ENCODE measurements at regions not wholly inside any gene's neighbourhood (a gene's known extent, or its start where the extent isn't known, plus 50 kb on each side); places are given as distances from the start of the nearest gene placed in this dataset.

DNA sequence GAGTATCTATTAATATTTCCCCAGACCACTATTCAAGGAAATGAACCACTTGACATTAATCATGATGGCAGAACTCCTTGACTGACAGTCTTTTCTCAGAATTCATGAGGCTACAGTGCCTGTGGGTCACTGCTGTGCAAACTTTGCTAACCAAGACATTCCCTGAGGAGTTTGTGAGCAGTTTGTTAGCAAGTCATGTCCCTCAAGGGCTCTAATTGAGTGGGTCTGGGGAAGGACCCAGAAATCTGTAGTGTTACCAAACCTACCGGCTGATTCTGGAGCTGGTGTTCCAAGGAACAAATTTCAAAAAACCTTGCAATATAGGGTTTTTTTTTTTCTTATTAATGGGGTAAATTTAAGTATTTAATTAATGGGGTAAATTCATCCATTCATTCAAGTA is 103.2 kb upstream of the VANGL1 start:
- H2AK5ac ChIP-seq (ENCODE audit: low read length, severe bottlenecking) = no peak overlapping the region
- no peaks in the 10 kb centered on the region for H3K36me3 ChIP-seq (ENCODE audit: control insufficient read depth in 1 of 2, insufficient read depth in 2 of 2, low read depth in 1 of 2, low read length in 2 of 2)
- H2AFZ ChIP-seq (ENCODE audit: low read depth, low read length) = no peak overlapping the region
- no peaks in the 10 kb centered on the region for H3K27me3 ChIP-seq (ENCODE audit: control insufficient read depth in 1 of 2, insufficient read depth in 1 of 2, low read length in 2 of 2)
- H3K9ac ChIP-seq (ENCODE audit: low read length) = peak overlapping the region; percentile 83
- WGBS = no CpG with 5 or more reads among the region's 1 CpG
- no peak overlapping the region for H3K18ac ChIP-seq (ENCODE audit: low read depth in 1 of 2, low read length in 2 of 2)
- H3K27ac ChIP-seq (ENCODE audit: low read length, poor library complexity, severe bottlenecking) = no peak overlapping the region
- no peak overlapping the region for H2BK12ac ChIP-seq (ENCODE audit: low read length in 2 of 2)
- no peak overlapping the region for H4K8ac ChIP-seq (ENCODE audit: low read length)
- no peaks in the 10 kb centered on the region for H3K79me1 ChIP-seq (replicated peaks; ENCODE audit: low read length, poor library complexity, severe bottlenecking)
- H3K9me3 ChIP-seq (ENCODE audit: control insufficient read depth, low read length) = no peaks in the 10 kb centered on the region
- DNase-seq = no peak
- H3K4me3 ChIP-seq (ENCODE audit: insufficient read depth in 1 of 2, low read depth in 1 of 2, low read length in 2 of 2) = peak overlapping the region in 1 of 2 experiments; percentile 21
- H2BK120ac ChIP-seq (ENCODE audit: low read depth, low read length) = no peak overlapping the region
- no peak overlapping the region for H2BK5ac ChIP-seq (ENCODE audit: low read depth, low read length, poor library complexity, severe bottlenecking)
- no peak overlapping the region for H3K14ac ChIP-seq (ENCODE audit: low read length in 2 of 2)
- no peak overlapping the region for H2BK15ac ChIP-seq (ENCODE audit: low read depth, poor library complexity, severe bottlenecking)
- H3K4me1 ChIP-seq (ENCODE audit: control insufficient read depth, insufficient read depth, low read depth, low read length) = peaks cover 6% of the 10 kb centered on the region
- no peak overlapping the region for H3K4ac ChIP-seq (ENCODE audit: low read depth in 1 of 2, low read length in 2 of 2)
- H4K91ac ChIP-seq (ENCODE audit: low read length) = no peak overlapping the region
- H3K4me2 ChIP-seq (ENCODE audit: low read length, poor library complexity, severe bottlenecking) = no peak overlapping the region
- no peak overlapping the region for H3K23ac ChIP-seq (ENCODE audit: low read length in 2 of 2)

DNA sequence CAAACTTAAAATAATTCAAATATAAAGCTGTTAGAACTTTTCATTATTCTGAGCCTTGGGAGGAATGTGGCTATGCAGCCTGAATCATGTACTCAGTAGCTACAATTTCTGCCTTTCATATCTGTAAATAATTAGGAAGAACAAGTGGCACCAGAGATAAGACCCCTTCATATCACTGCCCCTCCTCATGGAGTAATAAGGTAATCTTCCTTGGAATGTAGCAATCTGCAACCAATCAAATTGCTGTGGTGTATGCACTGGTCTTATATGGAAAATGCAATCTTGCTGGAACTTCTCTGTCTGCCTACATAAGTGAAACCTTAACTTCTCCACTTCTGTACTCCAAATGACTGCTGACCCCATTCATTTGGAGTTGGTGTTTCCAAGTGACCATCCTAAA is 104.4 kb upstream of the VANGL1 start:
- H2BK5ac ChIP-seq (ENCODE audit: low read depth, low read length, poor library complexity, severe bottlenecking) = no peak overlapping the region

DNA sequence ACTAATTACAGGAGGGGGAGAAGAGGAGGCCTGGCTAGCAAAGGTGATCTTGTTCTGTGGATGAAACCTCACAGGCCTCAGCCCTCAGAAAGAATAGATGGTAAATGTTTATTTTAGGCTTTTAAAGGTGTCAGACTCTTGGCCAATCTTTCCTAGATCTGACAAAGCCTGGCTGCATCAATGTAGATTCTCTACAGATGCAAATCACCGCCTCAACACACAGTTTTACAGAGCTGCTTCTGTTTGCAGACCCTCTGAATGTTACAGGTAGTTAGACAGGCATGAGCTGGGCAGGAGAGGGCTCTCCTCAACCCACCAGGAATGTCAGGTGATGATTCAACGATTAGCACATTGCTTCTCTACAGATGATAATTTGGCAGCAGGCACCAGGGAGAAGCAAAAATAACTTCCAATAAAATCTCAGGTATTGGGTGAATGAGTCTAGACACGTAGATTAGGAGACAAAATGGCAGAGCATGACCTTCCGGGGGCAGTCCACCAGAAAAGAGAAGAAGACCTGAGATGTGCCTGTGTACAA is 105.4 kb upstream of the VANGL1 start:
- Histone ChIP-seq H2AFZ (ENCODE audit: low read depth, low read length) (no peak overlapping the region), H3K79me1 (replicated peaks; ENCODE audit: low read length, poor library complexity, severe bottlenecking) (no peaks in the 10 kb centered on the region), H4K8ac (ENCODE audit: low read length) (no peak overlapping the region), H3K27me3 (ENCODE audit: control insufficient read depth in 1 of 2, insufficient read depth in 1 of 2, low read length in 2 of 2) (no peaks in the 10 kb centered on the region), H2BK120ac (ENCODE audit: low read depth, low read length) (no peak overlapping the region), H3K27ac (ENCODE audit: low read length, poor library complexity, severe bottlenecking) (no peak overlapping the region), H3K18ac (ENCODE audit: low read depth in 1 of 2, low read length in 2 of 2) (no peak overlapping the region), H3K4me3 (ENCODE audit: insufficient read depth in 1 of 2, low read depth in 1 of 2, low read length in 2 of 2) (no peak overlapping the region), H3K9me3 (ENCODE audit: control insufficient read depth, low read length) (no peaks in the 10 kb centered on the region), H2BK15ac (ENCODE audit: low read depth, poor library complexity, severe bottlenecking) (no peak overlapping the region), H3K14ac (ENCODE audit: low read length in 2 of 2) (no peak overlapping the region), H3K4me1 (ENCODE audit: control insufficient read depth, insufficient read depth, low read depth, low read length) (peaks cover 7% of the 10 kb centered on the region), H2BK12ac (ENCODE audit: low read length in 2 of 2) (no peak overlapping the region), H3K23ac (ENCODE audit: low read length in 2 of 2) (no peak overlapping the region), H2AK5ac (ENCODE audit: low read length, severe bottlenecking) (peak overlapping the region; percentile 26), H4K91ac (ENCODE audit: low read length) (no peak overlapping the region), H3K36me3 (ENCODE audit: control insufficient read depth in 1 of 2, insufficient read depth in 2 of 2, low read depth in 1 of 2, low read length in 2 of 2) (no peaks in the 10 kb centered on the region), H2BK5ac (ENCODE audit: low read depth, low read length, poor library complexity, severe bottlenecking) (no peak overlapping the region), H3K9ac (ENCODE audit: low read length) (no peak overlapping the region), H3K4me2 (ENCODE audit: low read length, poor library complexity, severe bottlenecking) (no peak overlapping the region), H3K4ac (ENCODE audit: low read depth in 1 of 2, low read length in 2 of 2) (no peak overlapping the region)
- DNase-seq = no peak
- WGBS = 96% methylated on average over 4 of the region's 4 CpGs

More for the DNA sequence above, 104.4 kb upstream of the VANGL1 start:
- Histone ChIP-seq H2AFZ (ENCODE audit: low read depth, low read length) (no peak overlapping the region), H2BK15ac (ENCODE audit: low read depth, poor library complexity, severe bottlenecking) (no peak overlapping the region), H2AK5ac (ENCODE audit: low read length, severe bottlenecking) (no peak overlapping the region), H2BK120ac (ENCODE audit: low read depth, low read length) (no peak overlapping the region), H3K4me2 (ENCODE audit: low read length, poor library complexity, severe bottlenecking) (no peak overlapping the region), H3K79me1 (replicated peaks; ENCODE audit: low read length, poor library complexity, severe bottlenecking) (no peaks in the 10 kb centered on the region), H4K8ac (ENCODE audit: low read length) (no peak overlapping the region), H3K27ac (ENCODE audit: low read length, poor library complexity, severe bottlenecking) (no peak overlapping the region), H3K4ac (ENCODE audit: low read depth in 1 of 2, low read length in 2 of 2) (no peak overlapping the region), H3K4me3 (ENCODE audit: insufficient read depth in 1 of 2, low read depth in 1 of 2, low read length in 2 of 2) (no peak overlapping the region), H3K9ac (ENCODE audit: low read length) (no peak overlapping the region), H3K4me1 (ENCODE audit: control insufficient read depth, insufficient read depth, low read depth, low read length) (peaks cover 6% of the 10 kb centered on the region), H3K23ac (ENCODE audit: low read length in 2 of 2) (no peak overlapping the region), H3K36me3 (ENCODE audit: control insufficient read depth in 1 of 2, insufficient read depth in 2 of 2, low read depth in 1 of 2, low read length in 2 of 2) (no peaks in the 10 kb centered on the region), H2BK12ac (ENCODE audit: low read length in 2 of 2) (no peak overlapping the region), H3K9me3 (ENCODE audit: control insufficient read depth, low read length) (no peaks in the 10 kb centered on the region), H3K18ac (ENCODE audit: low read depth in 1 of 2, low read length in 2 of 2) (no peak overlapping the region), H4K91ac (ENCODE audit: low read length) (no peak overlapping the region), H3K14ac (ENCODE audit: low read length in 2 of 2) (no peak overlapping the region), H3K27me3 (ENCODE audit: control insufficient read depth in 1 of 2, insufficient read depth in 1 of 2, low read length in 2 of 2) (no peaks in the 10 kb centered on the region)
- DNase-seq = no peak

DNA sequence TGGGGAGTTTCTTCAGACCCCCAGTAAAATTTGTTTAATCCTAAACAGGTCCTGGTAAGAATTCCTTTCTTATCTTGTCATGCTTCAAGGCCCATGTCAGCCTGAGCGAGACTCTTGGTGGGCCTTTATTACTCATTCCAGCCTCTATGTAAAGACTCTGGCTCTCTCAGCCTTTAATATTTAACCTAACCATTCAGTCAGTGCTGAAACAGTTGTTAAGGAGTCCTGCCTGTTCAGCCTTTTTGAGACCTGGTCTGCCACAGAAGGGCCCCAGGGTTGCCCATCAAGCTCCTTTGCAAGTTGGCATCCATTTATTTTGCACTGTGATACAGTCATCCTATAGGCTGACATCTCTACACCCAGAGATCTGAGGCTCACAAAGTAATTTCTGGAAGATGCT is 107.7 kb upstream of the VANGL1 start:
- H2BK15ac ChIP-seq (ENCODE audit: low read depth, poor library complexity, severe bottlenecking) = no peak overlapping the region
- H3K9ac ChIP-seq (ENCODE audit: low read length) = no peak overlapping the region
- H3K9me3 ChIP-seq (ENCODE audit: control insufficient read depth, low read length) = no peaks in the 10 kb centered on the region
- H3K27me3 ChIP-seq (ENCODE audit: control insufficient read depth in 1 of 2, insufficient read depth in 1 of 2, low read length in 2 of 2) = no peaks in the 10 kb centered on the region
- no peak overlapping the region for H4K91ac ChIP-seq (ENCODE audit: low read length)
- H3K4me2 ChIP-seq (ENCODE audit: low read length, poor library complexity, severe bottlenecking) = peak overlapping the region; percentile 37
- peak overlapping the region; percentile 79 for H3K27ac ChIP-seq (ENCODE audit: low read length, poor library complexity, severe bottlenecking)
- H3K4me3 ChIP-seq (ENCODE audit: insufficient read depth in 1 of 2, low read depth in 1 of 2, low read length in 2 of 2) = no peak overlapping the region
- no peak overlapping the region for H2AFZ ChIP-seq (ENCODE audit: low read depth, low read length)
- 61% methylated on average over 1 of the region's 1 CpG for WGBS
- H4K8ac ChIP-seq (ENCODE audit: low read length) = no peak overlapping the region
- no peak overlapping the region for H3K4ac ChIP-seq (ENCODE audit: low read depth in 1 of 2, low read length in 2 of 2)
- peak overlapping the region; percentile 88 for H2AK5ac ChIP-seq (ENCODE audit: low read length, severe bottlenecking)
- no peak overlapping the region for H2BK5ac ChIP-seq (ENCODE audit: low read depth, low read length, poor library complexity, severe bottlenecking)
- H3K79me1 ChIP-seq (replicated peaks; ENCODE audit: low read length, poor library complexity, severe bottlenecking) = no peaks in the 10 kb centered on the region
- DNase-seq = no peak
- H2BK120ac ChIP-seq (ENCODE audit: low read depth, low read length) = no peak overlapping the region
- no peaks in the 10 kb centered on the region for H3K36me3 ChIP-seq (ENCODE audit: control insufficient read depth in 1 of 2, insufficient read depth in 2 of 2, low read depth in 1 of 2, low read length in 2 of 2)
- H3K23ac ChIP-seq (ENCODE audit: low read length in 2 of 2) = no peak overlapping the region
- H2BK12ac ChIP-seq (ENCODE audit: low read length in 2 of 2) = no peak overlapping the region
- no peak overlapping the region for H3K14ac ChIP-seq (ENCODE audit: low read length in 2 of 2)
- H3K18ac ChIP-seq (ENCODE audit: low read depth in 1 of 2, low read length in 2 of 2) = no peak overlapping the region
- H3K4me1 ChIP-seq (ENCODE audit: control insufficient read depth, insufficient read depth, low read depth, low read length) = peaks cover 8% of the 10 kb centered on the region

Measured in mesenchymal stem cell (in vitro differentiated cells and primary cell).